ENCODE measurements at regions not wholly inside any gene's neighbourhood (a gene's known extent, or its start where the extent isn't known, plus 50 kb on each side); places are given as distances from the start of the nearest gene placed in this dataset.

DNA sequence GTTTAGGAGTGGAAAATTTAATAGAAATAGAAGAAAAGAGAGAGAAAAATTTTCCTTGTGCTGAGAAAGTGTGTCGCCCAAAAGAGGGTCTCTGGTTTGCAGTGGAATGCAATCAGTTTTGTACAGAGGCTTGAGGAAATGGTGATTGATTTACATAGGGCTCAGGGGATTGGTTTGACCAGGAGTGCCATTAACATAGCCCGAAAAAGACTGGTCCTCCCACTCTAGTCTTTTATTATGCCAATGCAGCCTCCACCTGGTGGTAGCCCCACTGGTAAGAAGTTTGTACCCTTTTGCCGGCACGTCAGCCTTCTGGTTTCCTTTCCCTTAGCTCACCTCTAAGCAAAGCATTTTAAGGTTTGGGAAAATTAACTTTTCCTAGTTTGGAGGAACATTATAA, 885.3 kb downstream of the XPNPEP1 start:
- TF ChIP-seq MAFK (IDR thresholded peaks at IDR 0.05; ENCODE audit: partially characterized antibody) (no peak), POLR2A (IDR thresholded peaks at IDR 0.05; ENCODE audit: low read length) (no peak), RAD21 (conservative IDR thresholded peaks at IDR 0.05 in 1 of 2, IDR thresholded peaks at IDR 0.05 in 1 of 2) (no peak), BHLHE40 (IDR thresholded peaks at IDR 0.05; ENCODE audit: low read depth, low read length) (no peak), SMC3 (IDR thresholded peaks at IDR 0.05) (no peak), JUN (IDR thresholded peaks at IDR 0.05) (no peak), CHD2 (IDR thresholded peaks at IDR 0.05; ENCODE audit: low read length, partially characterized antibody) (no peak), POLR2AphosphoS2 (conservative IDR thresholded peaks at IDR 0.05; ENCODE audit: low read length) (no peak)
- TF ChIP-seq, protein P1, sequence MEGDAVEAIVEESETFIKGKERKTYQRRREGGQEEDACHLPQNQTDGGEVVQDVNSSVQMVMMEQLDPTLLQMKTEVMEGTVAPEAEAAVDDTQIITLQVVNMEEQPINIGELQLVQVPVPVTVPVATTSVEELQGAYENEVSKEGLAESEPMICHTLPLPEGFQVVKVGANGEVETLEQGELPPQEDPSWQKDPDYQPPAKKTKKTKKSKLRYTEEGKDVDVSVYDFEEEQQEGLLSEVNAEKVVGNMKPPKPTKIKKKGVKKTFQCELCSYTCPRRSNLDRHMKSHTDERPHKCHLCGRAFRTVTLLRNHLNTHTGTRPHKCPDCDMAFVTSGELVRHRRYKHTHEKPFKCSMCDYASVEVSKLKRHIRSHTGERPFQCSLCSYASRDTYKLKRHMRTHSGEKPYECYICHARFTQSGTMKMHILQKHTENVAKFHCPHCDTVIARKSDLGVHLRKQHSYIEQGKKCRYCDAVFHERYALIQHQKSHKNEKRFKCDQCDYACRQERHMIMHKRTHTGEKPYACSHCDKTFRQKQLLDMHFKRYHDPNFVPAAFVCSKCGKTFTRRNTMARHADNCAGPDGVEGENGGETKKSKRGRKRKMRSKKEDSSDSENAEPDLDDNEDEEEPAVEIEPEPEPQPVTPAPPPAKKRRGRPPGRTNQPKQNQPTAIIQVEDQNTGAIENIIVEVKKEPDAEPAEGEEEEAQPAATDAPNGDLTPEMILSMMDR (IDR thresholded peaks at IDR 0.05), result no peak
- TF ChIP-seq, protein P2, sequence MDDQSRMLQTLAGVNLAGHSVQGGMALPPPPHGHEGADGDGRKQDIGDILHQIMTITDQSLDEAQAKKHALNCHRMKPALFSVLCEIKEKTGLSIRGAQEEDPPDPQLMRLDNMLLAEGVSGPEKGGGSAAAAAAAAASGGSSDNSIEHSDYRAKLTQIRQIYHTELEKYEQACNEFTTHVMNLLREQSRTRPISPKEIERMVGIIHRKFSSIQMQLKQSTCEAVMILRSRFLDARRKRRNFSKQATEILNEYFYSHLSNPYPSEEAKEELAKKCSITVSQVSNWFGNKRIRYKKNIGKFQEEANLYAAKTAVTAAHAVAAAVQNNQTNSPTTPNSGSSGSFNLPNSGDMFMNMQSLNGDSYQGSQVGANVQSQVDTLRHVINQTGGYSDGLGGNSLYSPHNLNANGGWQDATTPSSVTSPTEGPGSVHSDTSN (IDR thresholded peaks at IDR 0.05), result no peak
- TF ChIP-seq, protein P3, sequence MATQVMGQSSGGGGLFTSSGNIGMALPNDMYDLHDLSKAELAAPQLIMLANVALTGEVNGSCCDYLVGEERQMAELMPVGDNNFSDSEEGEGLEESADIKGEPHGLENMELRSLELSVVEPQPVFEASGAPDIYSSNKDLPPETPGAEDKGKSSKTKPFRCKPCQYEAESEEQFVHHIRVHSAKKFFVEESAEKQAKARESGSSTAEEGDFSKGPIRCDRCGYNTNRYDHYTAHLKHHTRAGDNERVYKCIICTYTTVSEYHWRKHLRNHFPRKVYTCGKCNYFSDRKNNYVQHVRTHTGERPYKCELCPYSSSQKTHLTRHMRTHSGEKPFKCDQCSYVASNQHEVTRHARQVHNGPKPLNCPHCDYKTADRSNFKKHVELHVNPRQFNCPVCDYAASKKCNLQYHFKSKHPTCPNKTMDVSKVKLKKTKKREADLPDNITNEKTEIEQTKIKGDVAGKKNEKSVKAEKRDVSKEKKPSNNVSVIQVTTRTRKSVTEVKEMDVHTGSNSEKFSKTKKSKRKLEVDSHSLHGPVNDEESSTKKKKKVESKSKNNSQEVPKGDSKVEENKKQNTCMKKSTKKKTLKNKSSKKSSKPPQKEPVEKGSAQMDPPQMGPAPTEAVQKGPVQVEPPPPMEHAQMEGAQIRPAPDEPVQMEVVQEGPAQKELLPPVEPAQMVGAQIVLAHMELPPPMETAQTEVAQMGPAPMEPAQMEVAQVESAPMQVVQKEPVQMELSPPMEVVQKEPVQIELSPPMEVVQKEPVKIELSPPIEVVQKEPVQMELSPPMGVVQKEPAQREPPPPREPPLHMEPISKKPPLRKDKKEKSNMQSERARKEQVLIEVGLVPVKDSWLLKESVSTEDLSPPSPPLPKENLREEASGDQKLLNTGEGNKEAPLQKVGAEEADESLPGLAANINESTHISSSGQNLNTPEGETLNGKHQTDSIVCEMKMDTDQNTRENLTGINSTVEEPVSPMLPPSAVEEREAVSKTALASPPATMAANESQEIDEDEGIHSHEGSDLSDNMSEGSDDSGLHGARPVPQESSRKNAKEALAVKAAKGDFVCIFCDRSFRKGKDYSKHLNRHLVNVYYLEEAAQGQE (IDR thresholded peaks at IDR 0.05), result no peak
